GM18499 (cell line): ENCODE measurements at regions not wholly inside any gene's neighbourhood (a gene's known extent, or its start where the extent isn't known, plus 50 kb on each side); places are given as distances from the start of the nearest gene placed in this dataset.

Experiments
- ATAC-seq: cut with Tn5 transposase; IDR thresholded peaks from one replicate; pipeline ENCODE4 v1.9.1; 2021; ENCODE audit warnings: moderate number of reproducible peaks; ENCODE audit not compliant: insufficient read depth, unreplicated experiment

DNA sequence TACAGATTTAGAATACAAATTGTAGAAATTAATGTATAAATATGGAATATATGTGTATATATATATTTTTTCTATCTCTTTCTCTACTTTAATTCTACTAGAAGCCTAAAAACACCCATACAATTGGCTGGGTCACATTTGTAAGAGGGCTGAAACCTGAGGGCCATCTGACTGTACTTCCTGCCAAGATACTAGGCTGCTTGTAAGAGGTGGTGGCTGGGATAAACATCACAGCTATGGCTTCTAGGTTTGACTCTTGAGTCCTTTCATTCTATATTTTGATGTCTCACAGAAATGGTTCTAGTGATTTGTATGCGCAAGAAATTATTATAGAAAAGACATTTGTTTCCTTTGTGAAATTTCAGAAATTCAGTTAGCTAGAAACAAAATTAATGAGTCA is 1155.2 kb upstream of the B3GALT2 start:
- no peak for ATAC-seq

DNA sequence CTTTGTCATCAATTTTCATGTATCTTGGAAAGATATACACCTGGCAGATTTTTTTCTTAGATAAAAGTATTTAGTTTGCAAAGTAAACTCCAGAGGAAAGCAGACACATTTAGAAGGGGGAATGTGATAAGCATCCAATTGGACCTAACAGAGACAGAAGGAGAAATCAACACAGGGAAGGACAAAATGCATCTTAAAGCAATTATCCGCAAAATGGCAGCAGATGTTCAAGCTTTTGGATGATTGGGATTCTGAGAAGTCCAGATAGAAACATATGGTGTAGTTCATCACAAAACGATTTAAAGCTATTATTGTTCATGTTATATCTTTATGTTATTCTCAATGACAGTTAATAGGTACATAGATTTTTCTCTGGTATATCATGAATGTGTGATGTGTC is 1153.1 kb upstream of the B3GALT2 start:
- ATAC-seq: no peak

DNA sequence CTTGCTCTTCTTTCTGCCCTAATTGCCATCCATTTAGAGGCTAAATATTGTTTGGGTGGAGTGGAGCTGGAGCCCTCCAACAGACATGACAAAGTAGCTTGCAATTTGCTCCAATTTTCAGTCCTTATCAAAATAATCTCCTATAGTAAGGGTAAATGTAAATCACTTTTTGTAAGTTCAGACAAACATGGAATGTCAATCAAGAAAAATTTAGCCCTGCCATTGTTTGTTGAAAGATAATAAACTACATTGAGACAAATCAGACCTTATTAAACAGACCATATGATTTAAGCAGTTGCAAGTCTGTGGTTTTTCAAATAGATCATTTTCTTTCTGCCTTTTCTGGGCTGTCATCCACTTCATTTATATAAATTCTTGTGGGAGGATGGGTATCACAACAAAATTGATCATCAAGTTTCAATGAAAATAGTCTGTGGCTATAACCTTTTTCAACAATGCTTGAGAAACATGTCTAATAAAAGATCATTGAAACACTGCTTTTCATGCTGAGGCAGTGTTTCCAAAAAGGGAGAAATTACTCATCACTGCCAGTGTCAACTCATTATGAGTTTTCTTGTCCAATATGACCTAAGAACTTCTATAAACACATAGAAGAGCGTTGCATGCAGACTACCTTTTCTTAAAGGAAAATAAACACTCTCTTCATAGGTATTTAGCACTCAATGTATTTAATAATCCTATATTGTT is 1152.0 kb upstream of the B3GALT2 start:
- ATAC-seq: peak; percentile 77

DNA sequence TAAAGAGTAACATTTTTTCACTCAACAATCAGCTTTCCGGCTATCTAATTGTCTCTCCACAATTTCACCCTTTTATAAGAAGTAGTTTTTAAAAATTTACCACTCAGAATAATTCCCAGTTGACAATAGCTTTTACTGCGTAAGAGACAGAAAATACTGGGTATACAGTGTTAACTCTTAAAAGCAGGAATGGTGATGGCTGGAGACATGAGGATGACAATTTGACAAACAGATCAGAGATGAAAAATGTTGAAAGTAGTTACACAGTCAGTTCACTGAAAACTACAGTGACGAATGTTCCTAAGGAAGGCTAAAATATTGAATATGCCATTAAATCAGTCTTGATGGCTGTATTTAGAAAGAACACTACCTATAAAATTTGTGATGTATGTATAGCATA is 1146.8 kb upstream of the B3GALT2 start:
- no peak for ATAC-seq

DNA sequence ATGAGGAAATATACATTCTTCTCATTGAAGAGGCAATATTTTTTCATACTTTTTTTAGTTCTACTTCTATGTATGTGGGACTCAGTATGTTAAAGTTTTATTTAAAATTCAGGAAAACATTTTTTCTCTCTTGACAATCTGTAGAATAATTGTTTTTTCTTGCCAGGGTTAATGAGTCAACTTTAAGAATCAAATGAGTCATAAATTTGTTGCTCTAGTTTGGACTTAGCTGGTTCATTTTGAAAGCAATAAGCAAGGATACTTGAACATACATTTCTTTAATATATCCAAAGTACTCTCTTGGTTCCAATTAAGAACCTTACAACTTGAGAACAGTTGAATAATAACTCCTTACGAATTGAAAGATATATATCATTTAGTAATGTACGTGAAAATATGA is 1145.3 kb upstream of the B3GALT2 start:
- ATAC-seq: no peak

DNA sequence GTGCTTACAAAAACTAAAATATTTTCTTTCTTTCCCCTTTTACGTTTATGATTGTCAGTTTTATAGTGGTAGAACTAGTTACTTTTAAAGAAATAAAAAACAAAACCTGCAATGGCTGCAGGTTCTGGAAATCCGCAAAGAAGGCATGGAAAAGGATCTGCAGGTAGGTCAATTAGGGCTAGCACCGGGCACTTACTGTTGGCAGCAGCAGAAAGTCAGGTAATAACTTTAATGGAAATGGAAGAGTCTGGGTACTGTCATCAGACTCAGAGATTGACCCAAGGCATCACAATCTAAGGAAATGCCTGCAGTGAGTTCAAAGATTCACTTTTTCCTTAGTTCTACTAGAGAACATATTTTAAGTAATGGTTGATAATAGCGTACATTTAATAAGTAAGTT is 1136.3 kb upstream of the B3GALT2 start:
- no peak for ATAC-seq

DNA sequence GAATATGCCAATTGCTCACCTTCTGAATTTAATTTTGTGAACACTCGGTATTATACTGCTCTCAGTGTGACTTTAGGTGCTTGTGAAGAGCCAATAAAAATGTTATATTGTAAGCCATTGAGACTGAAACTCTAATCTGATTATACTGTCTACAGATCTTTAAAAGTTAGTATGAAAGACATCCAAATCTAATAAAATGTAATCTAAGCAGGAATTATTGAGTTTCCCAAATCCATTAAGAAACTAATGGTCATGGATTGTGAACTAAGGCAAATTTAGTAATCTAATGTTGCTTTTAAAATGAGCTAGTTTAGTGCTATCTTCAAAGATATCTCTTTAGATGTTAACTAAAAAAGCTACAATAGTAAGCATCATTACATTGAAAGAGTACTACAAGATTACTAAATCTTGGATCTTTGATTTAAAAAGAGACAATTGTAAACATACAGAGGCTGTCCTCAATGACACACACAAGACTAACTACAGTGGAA is 1132.4 kb upstream of the B3GALT2 start:
- no peak for ATAC-seq

DNA sequence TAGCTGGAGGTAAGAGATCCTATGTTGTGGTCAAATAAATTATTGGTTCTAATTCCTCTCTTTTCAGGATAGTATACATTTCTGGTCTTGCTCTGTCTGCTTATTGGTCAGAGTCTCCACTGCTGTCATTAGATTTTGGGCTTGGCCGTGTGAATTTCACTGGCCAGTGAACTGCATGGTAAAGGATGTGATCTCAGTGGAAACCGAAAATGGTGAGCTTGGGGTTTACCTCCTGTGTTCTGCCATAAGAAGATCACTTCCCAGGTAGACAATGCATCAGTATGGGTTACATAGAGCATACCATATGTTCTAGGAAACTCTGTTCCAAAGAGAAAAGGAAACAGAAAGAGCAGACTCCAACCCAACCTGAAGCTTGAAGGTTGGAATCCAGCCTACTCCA is 1123.3 kb upstream of the B3GALT2 start:
- no peak for ATAC-seq

DNA sequence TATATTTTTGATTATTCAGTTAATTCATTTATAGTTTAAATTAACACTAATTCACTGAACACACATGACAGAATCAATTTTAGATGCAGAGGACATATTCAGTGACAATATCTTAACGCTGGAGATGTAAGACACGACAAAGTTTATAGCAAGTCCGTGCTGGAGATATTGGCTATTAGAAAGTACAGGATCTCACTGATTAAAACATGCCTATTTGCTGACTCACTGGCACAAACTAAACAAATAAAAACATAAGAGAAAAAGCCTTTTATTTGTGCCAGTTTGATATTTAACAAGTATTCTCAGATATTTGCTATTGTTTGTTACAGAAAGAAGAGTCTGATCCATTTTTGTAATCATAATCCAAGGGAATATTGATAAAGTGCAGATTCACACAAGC is 1122.9 kb upstream of the B3GALT2 start:
- ATAC-seq: no peak

DNA sequence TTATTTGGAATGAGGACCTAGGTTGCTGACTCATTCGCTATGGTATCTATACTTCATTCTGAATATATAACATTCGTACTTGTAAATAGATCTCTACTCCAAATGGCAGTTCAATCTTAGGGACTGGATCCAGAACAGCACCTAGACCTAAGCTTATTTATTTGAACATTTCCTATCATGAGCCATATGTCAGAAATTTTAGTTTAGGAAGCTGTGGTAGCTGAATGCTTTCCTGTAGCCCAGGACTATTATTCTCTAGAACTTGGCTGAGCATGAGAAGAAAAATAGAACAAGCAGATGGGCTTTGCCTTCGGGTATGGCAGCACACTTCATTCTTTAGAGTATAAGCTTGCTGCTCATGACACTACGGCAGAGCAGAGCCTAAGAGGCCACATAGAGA is 1114.4 kb upstream of the B3GALT2 start:
- ATAC-seq: no peak

DNA sequence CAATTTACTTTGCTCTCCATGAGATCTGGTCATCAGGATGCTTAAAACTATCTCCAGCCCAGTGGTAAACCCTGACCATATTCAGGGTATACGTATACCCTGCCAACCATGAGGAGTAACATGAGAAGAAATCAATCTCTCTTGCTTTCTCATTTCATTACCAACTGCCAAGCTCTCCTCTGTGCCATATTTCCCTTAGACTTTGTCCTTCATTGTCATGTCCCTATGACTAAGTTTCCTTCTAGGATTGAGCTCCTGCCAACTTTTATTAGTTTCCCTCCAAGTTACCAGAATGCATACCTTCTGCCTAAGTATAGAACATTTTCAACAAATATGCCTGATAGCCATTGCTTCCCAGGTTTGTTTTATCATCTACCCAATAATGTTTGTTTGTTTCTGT is 1113.9 kb upstream of the B3GALT2 start:
- no peak for ATAC-seq

DNA sequence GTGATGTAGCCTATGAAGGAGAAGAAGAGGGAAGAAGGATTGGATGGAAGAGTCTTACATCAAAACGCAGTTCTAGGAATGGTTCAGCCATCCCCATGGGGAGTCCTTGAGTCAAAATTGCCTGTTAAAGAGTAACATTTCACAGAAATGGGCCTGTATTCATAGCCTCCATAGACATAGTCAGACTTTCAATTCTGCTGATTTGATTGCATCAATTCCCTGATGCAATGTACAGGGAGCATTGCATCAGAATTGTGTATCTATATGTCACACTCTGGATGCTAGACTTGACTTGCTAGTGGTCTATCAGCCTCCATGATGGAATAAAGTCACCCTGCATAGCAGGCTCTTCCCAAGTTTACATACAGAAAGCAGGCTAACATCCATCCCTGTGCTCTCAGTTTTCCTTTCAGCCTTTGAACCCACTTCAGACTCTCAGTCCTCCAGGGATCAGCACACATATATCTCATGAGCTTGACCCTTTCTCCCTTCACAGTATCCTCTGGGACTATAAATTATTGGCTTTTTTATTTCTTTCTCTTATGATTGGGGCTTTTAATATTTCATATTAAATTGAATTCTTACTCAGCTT is 1111.7 kb upstream of the B3GALT2 start:
- ATAC-seq: no peak

DNA sequence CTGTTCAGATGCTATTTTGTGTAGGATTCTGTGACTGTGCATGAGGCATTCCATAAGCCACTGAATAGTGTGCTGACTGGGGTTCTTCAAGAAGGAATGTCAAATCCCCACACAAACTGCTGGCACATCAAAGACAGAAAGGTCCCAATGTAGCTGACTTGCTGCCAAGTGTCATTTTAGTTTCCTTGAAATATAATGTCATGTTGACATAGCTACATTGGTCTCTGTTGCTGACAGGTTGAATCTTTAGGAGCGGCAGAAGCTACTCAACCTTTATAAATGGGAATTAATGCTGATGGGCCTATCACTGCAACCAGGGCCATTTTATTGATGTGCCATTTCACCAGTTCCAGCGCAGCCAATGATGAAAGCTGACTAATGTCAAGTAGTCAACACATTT is 1110.7 kb upstream of the B3GALT2 start:
- no peak for ATAC-seq

DNA sequence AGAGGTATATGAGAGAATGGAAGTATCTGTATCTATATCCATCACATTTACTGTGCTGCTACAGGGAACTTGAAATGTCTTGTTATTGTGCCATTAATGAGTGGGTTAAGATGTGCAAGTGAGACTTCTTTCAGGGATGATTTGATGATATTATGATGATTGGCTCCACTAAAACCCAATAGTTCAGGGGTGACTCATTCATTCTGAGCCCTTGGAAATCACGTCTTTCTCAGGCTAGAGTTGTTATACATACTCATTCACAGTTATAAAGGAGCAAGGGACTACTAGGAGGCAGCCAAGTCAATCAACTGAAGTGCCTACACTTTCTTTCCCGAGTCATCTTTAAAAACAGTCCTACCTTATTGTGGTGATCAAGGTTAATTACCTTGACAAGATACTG is 1109.8 kb upstream of the B3GALT2 start:
- ATAC-seq: no peak

DNA sequence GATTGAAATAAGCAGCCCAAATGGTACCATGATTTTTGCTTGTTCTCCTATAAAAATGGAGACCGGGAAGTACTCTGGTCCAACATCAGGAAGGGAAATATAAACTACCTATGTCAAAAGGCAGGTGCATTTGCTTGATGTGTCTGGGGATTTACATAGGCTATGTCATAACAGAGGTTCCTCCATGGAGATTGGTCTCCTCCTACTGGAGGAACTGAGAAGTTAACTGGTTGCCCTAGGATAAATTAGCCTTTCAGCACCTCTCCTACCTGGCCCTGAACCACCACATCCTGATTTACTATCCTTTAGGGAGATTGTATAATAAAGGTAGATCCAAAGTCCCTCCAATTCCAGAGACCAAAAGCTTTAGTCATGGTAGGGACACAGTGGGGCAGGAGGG is 1109.3 kb upstream of the B3GALT2 start:
- peak; percentile 92 for ATAC-seq

DNA sequence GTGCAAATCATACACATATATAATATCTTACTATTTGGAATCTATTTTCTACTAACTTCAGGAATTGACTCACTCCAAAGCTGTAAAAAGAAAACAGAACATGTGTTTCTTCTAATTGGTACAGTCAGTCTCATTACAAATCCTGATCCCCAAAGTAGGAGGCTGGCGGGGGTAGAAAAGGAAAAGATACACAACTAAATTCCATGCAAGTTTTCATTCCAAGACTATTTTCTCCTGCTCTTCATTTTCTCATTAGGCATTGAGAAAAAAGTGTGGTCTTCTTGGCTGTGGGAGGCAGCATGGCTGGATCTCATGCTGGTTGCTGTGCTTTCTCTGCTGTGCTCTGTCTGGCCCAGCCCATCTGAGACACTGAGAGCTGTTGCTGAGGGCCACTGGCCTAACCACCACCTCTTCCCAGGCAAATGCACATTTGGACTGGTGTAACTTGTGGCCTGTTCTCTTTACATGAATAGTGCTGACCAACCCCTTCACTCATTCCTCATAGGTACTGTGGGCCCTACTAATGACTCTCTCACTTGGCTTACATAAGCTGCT is 1107.5 kb upstream of the B3GALT2 start:
- no peak for ATAC-seq

DNA sequence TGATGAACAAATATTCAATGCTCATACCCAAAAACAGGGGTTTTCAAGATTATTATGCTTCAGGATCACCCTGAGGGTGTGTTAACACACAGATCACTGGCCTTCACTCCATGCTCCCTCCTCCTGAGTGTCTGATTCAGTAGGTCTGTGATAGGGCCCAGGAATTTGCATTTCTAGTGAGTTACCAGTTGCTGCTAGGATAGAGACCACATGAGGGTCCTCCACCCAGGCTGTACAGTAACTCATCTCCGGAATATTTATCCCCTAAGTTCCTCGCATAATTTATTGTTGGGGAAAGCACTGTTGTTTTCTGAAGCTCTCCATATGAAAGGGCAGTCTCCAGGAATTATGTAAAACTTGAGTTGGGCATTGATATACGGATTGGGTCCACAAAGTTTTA is 1106.6 kb upstream of the B3GALT2 start:
- ATAC-seq: no peak

DNA sequence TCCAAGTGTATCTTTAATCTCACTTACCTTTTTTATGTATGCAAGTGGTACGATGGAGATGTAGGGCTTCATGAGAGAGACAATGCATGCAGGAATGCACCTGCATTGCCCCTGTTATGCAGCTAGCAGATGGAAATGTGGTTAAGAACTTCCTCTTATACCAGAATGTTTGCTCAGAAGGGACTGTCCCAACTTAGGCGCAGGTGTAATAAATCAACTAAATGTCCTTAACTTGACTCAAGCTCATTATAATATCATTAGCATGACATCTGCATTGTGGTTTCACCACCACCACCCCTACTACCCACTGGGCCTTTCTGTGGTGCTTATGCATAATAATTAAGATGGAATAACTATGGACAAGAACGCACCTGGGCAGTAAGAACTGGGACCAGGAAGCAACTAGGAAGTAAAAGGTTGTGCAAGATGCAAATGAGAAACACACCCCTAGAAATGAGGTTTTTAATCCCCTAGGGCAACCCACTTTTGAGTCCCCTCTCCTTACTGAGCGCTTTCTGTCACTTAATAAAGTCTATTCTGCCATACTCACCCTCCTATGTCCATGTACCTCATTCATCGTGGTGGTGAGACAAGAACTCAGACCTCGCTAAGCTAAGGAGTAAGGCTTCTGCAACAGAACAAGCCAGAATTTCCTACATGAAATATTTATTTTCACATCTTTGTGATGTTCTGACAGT is 1103.3 kb upstream of the B3GALT2 start:
- peak; percentile 97 for ATAC-seq

DNA sequence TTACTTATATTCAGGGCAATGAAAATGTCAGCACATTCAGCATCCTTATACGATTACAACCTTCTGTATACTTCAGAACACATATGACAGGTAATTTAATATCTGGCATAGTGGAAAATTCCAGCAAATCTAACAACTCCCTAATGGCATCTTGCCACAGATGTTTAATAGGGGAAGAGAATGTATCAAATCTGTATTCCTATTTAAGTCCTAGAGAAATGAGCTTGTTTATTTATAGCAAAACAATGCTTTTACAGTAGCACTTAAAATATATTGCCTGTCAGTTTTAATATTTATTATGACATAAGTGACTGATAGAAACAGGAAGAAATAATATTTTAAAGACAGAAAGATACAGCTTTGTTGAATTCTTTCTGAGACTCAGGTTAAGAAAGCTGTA is 1101.8 kb upstream of the B3GALT2 start:
- ATAC-seq: no peak

DNA sequence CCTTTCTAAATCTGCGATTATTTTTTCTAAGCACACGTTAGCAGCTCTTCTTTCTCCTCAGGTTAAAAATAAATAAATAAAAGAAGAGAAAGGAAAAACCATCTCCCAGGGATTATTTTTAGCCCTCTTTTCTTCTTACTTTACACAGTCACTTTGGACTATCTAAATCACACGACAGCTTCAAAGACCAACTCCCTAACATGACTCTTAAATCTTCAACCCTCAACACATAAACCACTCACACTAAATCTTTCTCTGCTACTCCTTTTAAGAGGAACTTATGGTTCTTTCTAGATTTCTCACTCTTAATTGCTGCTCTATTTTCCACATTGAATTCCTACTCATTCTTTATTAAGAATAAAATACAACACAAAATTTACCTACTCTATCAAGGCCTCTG is 1095.0 kb upstream of the B3GALT2 start:
- no peak for ATAC-seq

DNA sequence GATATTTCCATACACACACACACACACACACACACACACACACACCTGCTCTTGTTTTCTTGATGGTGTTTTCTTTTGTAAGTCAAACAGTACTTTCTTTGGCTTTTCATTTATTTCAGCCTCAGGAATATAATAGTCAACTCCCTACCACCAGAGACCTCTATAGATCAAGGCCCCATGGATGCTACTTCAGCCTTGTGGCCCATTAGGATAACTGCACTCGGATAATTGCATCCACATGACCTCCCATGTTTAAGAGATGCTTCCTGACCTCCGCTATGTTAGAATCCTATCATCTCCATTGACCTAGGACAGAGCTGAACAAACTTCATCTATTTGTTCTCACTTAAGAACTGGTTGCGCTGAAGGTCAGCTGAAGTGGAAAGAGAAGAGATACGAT is 1094.0 kb upstream of the B3GALT2 start:
- no peak for ATAC-seq
